WTC11 (cell line): ENCODE measurements at regions not wholly inside any gene's neighbourhood (a gene's known extent, or its start where the extent isn't known, plus 50 kb on each side); places are given as distances from the start of the nearest gene placed in this dataset.

ENCODE experiments used
- ATAC-seq: fragments of 200-7000 bp; cut with Tn5 transposase; 2 replicates; pipeline ENCODE4 v1.10.0; 2021; ENCODE audit warnings: mild to moderate bottlenecking, moderate library complexity
- CTCF ChIA-PET: fragments of 300-600 bp; sonication (Branson Sonifier 250); formaldehyde crosslinking; loops from one replicate; lab custom pipeline; 2021; ENCODE audit warnings: antibody characterized with exemption; lab: Charles Lee
- POLR2A ChIA-PET: fragments of 350-600 bp; sonication (Branson Sonifier 250); formaldehyde crosslinking; loops from one replicate; lab custom pipeline; 2021; ENCODE audit warnings: antibody characterized with exemption; lab: Charles Lee
- DNase-seq: peaks from one replicate; pipeline ENCODE4 v3.0.0; 2021; ENCODE audit warnings: low spot score
- H3K27ac Mint-ChIP-seq: 2 replicates; pipeline ENCODE4 v1.8.0; 2021; ENCODE audit warnings: mixed read lengths
- H3K27me3 Mint-ChIP-seq: 2 replicates; pipeline ENCODE4 v1.8.0; 2021; ENCODE audit warnings: low read depth, mild to moderate bottlenecking, moderate library complexity, mixed read lengths
- H3K36me3 Mint-ChIP-seq: 2 replicates; pipeline ENCODE4 v1.8.0; 2021; ENCODE audit warnings: mixed read lengths
- H3K4me1 Mint-ChIP-seq: 2 replicates; pipeline ENCODE4 v1.8.0; 2022; ENCODE audit warnings: mixed read lengths
- H3K4me3 Mint-ChIP-seq: 2 replicates; pipeline ENCODE4 v1.8.0; 2021; ENCODE audit warnings: mild to moderate bottlenecking, moderate library complexity, mixed read lengths
- H3K9me3 Mint-ChIP-seq: 2 replicates; pipeline ENCODE4 v1.8.0; 2021; ENCODE audit warnings: mixed read lengths
- CBFB ChIP-seq: sonication (generic); formaldehyde crosslinking; IDR thresholded peaks from 2 replicates; pipeline ENCODE4 v1.8.1; 2022; ENCODE audit warnings: mild to moderate bottlenecking, low read depth, missing genetic modification reagents
- CREM ChIP-seq: sonication (generic); formaldehyde crosslinking; IDR thresholded peaks from 2 replicates; pipeline ENCODE4 v1.8.1; 2022; ENCODE audit warnings: mild to moderate bottlenecking, missing genetic modification reagents, moderate library complexity
- ELF4 ChIP-seq: sonication (generic); formaldehyde crosslinking; IDR thresholded peaks from 2 replicates; pipeline ENCODE4 v1.8.1; 2022; ENCODE audit warnings: low read depth, mild to moderate bottlenecking, moderate library complexity, missing genetic modification reagents
- GABPB1 ChIP-seq: sonication (generic); formaldehyde crosslinking; IDR thresholded peaks from 2 replicates; pipeline ENCODE4 v1.8.1; 2023; ENCODE audit warnings: mild to moderate bottlenecking, missing genetic modification reagents
- GRHL2 ChIP-seq: fragments of 250-450 bp; sonication (Bioruptor Pico); IDR thresholded peaks from 2 replicates; pipeline ENCODE4 v1.8.0; 2022; ENCODE audit warnings: mild to moderate bottlenecking, moderate library complexity; ENCODE audit not compliant: insufficient replicate concordance, severe bottlenecking
- GTF2I ChIP-seq: fragments of 250-450 bp; sonication (Bioruptor Pico); conservative IDR thresholded peaks from 2 replicates; pipeline ENCODE4 v1.4.0; 2021; ENCODE audit warnings: mild to moderate bottlenecking
- MYBL2 ChIP-seq: sonication (generic); formaldehyde crosslinking; IDR thresholded peaks from 2 replicates; pipeline ENCODE4 v1.8.1; 2023; ENCODE audit warnings: mild to moderate bottlenecking, moderate library complexity, missing genetic modification reagents
- NFATC4 ChIP-seq: fragments of 250-450 bp; sonication (Bioruptor Pico); IDR thresholded peaks from 2 replicates; pipeline ENCODE4 v1.9.0; 2021; ENCODE audit warnings: mild to moderate bottlenecking
- NFE2L1 ChIP-seq: sonication (generic); formaldehyde crosslinking; IDR thresholded peaks from 2 replicates; pipeline ENCODE4 v1.8.1; 2023; ENCODE audit warnings: missing genetic modification reagents
- NR1H2 ChIP-seq: sonication (generic); formaldehyde crosslinking; IDR thresholded peaks from 2 replicates; pipeline ENCODE4 v1.9.0; 2021; ENCODE audit warnings: mild to moderate bottlenecking, moderate library complexity, missing genetic modification reagents
- RELA ChIP-seq: sonication (generic); formaldehyde crosslinking; IDR thresholded peaks from 2 replicates; pipeline ENCODE4 v1.8.1; 2022; ENCODE audit warnings: missing genetic modification reagents, mild to moderate bottlenecking, borderline replicate concordance
- TEAD4 ChIP-seq: sonication (generic); formaldehyde crosslinking; IDR thresholded peaks from 2 replicates; pipeline ENCODE4 v1.8.0; 2022; ENCODE audit warnings: mild to moderate bottlenecking, missing genetic modification reagents
- ZNF121 ChIP-seq: sonication (generic); formaldehyde crosslinking; IDR thresholded peaks from 2 replicates; pipeline ENCODE4 v1.8.0; 2023; ENCODE audit warnings: missing genetic modification reagents
- ZNF317 ChIP-seq: sonication (generic); formaldehyde crosslinking; IDR thresholded peaks from 2 replicates; pipeline ENCODE4 v1.8.1; 2023; ENCODE audit warnings: low read depth, mild to moderate bottlenecking, moderate library complexity, missing genetic modification reagents, borderline replicate concordance
- TF ChIP-seq, protein P1 (sequence below): sonication (generic); formaldehyde crosslinking; IDR thresholded peaks from 2 replicates; pipeline ENCODE4 v1.8.0; 2022; ENCODE audit warnings: mild to moderate bottlenecking, missing genetic modification reagents
- TF ChIP-seq, protein P2 (sequence below): sonication (generic); formaldehyde crosslinking; IDR thresholded peaks from 2 replicates; pipeline ENCODE4 v1.8.1; 2023; ENCODE audit warnings: mild to moderate bottlenecking, missing genetic modification reagents, moderate library complexity
- TF ChIP-seq, protein P3 (sequence below): fragments of 250-450 bp; sonication (Bioruptor Pico); IDR thresholded peaks from 2 replicates; pipeline ENCODE4 v1.8.0; 2021; ENCODE audit warnings: mild to moderate bottlenecking
- TF ChIP-seq, protein P4 (sequence below): sonication (generic); formaldehyde crosslinking; IDR thresholded peaks from 2 replicates; pipeline ENCODE4 v1.8.0; 2023; ENCODE audit warnings: missing genetic modification reagents, mild to moderate bottlenecking, borderline replicate concordance
- TF ChIP-seq, protein P5 (sequence below): sonication (generic); formaldehyde crosslinking; IDR thresholded peaks from 2 replicates; pipeline ENCODE4 v1.8.0; 2022; ENCODE audit warnings: mild to moderate bottlenecking, missing genetic modification reagents

DNA sequence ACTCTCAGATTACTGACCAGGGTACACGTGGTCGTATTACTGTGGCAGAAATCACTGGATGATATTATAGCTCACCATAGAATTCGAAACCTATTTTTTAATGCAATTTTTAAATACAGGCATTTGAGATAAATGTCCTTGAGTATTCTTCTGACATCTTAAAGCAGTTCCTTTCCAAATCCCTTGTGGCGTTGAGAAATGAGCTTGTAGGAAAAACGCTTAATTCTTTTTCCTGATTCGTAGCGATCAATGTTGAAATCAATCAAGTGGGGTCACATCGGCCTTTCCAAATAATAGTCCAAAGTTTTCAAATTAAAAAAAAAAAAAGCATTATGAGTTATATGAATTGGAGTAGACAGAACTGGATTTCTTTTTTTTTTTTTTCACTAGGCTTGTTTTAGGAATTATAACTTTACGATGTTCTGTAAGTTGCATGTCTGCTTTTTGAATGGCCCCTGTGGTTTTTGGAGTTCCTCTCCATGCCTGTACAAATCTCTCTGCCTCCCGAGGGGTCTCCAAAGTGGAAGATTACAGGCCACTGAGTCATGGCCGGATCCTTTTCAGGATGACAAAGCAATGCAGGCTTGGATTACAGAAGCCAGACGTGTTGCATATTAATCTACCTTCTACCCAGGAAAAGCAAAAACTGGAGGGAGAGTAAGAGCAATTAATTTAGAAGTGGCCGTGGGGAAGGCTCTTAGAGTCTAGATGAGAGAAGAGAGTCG, 226.1 kb downstream of the SHOX start:
- TF ChIP-seq ELF4 (CRISPR knock-in tag), result no peak
- TF ChIP-seq, protein P1, sequence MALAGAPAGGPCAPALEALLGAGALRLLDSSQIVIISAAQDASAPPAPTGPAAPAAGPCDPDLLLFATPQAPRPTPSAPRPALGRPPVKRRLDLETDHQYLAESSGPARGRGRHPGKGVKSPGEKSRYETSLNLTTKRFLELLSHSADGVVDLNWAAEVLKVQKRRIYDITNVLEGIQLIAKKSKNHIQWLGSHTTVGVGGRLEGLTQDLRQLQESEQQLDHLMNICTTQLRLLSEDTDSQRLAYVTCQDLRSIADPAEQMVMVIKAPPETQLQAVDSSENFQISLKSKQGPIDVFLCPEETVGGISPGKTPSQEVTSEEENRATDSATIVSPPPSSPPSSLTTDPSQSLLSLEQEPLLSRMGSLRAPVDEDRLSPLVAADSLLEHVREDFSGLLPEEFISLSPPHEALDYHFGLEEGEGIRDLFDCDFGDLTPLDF, result no peak
- TF ChIP-seq ZNF317 (CRISPR knock-in tag), result no peak
- no peak for TF ChIP-seq NFE2L1 (CRISPR knock-in tag)
- TF ChIP-seq, protein P2, sequence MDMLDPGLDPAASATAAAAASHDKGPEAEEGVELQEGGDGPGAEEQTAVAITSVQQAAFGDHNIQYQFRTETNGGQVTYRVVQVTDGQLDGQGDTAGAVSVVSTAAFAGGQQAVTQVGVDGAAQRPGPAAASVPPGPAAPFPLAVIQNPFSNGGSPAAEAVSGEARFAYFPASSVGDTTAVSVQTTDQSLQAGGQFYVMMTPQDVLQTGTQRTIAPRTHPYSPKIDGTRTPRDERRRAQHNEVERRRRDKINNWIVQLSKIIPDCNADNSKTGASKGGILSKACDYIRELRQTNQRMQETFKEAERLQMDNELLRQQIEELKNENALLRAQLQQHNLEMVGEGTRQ (CRISPR knock-in tag), result no peak
- no peak for TF ChIP-seq ZNF121 (CRISPR knock-in tag)
- no peak for TF ChIP-seq CBFB (CRISPR knock-in tag)
- TF ChIP-seq, protein P3, sequence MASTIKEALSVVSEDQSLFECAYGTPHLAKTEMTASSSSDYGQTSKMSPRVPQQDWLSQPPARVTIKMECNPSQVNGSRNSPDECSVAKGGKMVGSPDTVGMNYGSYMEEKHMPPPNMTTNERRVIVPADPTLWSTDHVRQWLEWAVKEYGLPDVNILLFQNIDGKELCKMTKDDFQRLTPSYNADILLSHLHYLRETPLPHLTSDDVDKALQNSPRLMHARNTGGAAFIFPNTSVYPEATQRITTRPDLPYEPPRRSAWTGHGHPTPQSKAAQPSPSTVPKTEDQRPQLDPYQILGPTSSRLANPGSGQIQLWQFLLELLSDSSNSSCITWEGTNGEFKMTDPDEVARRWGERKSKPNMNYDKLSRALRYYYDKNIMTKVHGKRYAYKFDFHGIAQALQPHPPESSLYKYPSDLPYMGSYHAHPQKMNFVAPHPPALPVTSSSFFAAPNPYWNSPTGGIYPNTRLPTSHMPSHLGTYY (CRISPR knock-in tag), result no peak
- no peak for TF ChIP-seq GABPB1 (CRISPR knock-in tag)
- TF ChIP-seq, protein P4, sequence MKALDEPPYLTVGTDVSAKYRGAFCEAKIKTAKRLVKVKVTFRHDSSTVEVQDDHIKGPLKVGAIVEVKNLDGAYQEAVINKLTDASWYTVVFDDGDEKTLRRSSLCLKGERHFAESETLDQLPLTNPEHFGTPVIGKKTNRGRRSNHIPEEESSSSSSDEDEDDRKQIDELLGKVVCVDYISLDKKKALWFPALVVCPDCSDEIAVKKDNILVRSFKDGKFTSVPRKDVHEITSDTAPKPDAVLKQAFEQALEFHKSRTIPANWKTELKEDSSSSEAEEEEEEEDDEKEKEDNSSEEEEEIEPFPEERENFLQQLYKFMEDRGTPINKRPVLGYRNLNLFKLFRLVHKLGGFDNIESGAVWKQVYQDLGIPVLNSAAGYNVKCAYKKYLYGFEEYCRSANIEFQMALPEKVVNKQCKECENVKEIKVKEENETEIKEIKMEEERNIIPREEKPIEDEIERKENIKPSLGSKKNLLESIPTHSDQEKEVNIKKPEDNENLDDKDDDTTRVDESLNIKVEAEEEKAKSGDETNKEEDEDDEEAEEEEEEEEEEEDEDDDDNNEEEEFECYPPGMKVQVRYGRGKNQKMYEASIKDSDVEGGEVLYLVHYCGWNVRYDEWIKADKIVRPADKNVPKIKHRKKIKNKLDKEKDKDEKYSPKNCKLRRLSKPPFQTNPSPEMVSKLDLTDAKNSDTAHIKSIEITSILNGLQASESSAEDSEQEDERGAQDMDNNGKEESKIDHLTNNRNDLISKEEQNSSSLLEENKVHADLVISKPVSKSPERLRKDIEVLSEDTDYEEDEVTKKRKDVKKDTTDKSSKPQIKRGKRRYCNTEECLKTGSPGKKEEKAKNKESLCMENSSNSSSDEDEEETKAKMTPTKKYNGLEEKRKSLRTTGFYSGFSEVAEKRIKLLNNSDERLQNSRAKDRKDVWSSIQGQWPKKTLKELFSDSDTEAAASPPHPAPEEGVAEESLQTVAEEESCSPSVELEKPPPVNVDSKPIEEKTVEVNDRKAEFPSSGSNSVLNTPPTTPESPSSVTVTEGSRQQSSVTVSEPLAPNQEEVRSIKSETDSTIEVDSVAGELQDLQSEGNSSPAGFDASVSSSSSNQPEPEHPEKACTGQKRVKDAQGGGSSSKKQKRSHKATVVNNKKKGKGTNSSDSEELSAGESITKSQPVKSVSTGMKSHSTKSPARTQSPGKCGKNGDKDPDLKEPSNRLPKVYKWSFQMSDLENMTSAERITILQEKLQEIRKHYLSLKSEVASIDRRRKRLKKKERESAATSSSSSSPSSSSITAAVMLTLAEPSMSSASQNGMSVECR (CRISPR knock-in tag), result no peak
- TF ChIP-seq, protein P5, sequence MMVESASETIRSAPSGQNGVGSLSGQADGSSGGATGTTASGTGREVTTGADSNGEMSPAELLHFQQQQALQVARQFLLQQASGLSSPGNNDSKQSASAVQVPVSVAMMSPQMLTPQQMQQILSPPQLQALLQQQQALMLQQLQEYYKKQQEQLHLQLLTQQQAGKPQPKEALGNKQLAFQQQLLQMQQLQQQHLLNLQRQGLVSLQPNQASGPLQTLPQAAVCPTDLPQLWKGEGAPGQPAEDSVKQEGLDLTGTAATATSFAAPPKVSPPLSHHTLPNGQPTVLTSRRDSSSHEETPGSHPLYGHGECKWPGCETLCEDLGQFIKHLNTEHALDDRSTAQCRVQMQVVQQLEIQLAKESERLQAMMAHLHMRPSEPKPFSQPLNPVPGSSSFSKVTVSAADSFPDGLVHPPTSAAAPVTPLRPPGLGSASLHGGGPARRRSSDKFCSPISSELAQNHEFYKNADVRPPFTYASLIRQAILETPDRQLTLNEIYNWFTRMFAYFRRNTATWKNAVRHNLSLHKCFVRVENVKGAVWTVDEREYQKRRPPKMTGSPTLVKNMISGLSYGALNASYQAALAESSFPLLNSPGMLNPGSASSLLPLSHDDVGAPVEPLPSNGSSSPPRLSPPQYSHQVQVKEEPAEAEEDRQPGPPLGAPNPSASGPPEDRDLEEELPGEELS (CRISPR knock-in tag), result no peak
- TF ChIP-seq GRHL2 (CRISPR knock-in tag), result no peak
- ATAC-seq (no peak), DNase-seq (no peak)
- Mint-ChIP-seq H3K9me3 (peaks cover 7% of the 10 kb centered on the region), H3K27me3 (no peaks in the 10 kb centered on the region), H3K4me1 (peaks cover 11% of the 10 kb centered on the region), H3K4me3 (no peak overlapping the region), H3K27ac (no peak overlapping the region), H3K36me3 (no peaks in the 10 kb centered on the region)
- ChIA-PET CTCF (no interaction called here), POLR2A (no interaction called here)

DNA sequence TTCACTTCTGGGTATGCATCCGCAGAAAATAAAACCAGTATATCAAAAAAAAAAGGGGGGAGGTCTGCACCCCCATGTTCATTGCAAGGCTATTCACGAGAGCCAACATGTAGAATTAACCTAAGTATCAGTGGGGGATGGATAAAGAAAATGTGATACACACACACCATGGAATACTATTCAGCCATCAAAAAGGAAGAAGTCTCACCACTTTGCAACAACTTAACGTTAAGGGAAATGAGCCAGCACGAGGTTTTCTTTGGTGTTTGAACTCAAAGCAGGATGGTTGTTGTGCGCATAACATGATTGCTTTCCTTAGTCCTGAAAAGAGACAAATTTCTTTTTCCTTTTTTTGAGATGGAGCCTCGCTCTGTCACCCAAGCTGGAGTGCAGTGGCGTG, 222.7 kb downstream of the SHOX start:
- ATAC-seq, result no peak
- H3K27ac Mint-ChIP-seq, result no peak overlapping the region

More for the DNA sequence above, 222.7 kb downstream of the SHOX start:
- Mint-ChIP-seq H3K4me1 (peaks cover 39% of the 10 kb centered on the region), H3K27me3 (no peaks in the 10 kb centered on the region), H3K36me3 (no peaks in the 10 kb centered on the region), H3K9me3 (no peaks in the 10 kb centered on the region; the same call in 1 of the 2 replicates), H3K4me3 (no peak overlapping the region)
- DNase-seq, result no peak
- ChIA-PET POLR2A (no interaction called here), CTCF (no interaction called here)
- TF ChIP-seq GTF2I (peak; percentile 40; the same call in 1 of the 2 replicates), CREM (no peak), TEAD4 (CRISPR knock-in tag) (no peak), ZNF317 (CRISPR knock-in tag) (no peak), MYBL2 (CRISPR knock-in tag) (no peak), RELA (no peak), NFE2L1 (CRISPR knock-in tag) (no peak), NR1H2 (CRISPR knock-in tag) (no peak), NFATC4 (CRISPR knock-in tag) (no peak)
